OCI-LY3 (cell line): ENCODE measurements at regions not wholly inside any gene's neighbourhood (a gene's known extent, or its start where the extent isn't known, plus 50 kb on each side); places are given as distances from the start of the nearest gene placed in this dataset.

Experiments
- CTCF ChIP-seq: fragments of 200-600, 300-600 bp; sonication (generic); IDR thresholded peaks from 2 replicates; pipeline ENCODE4 v1.5.1; 2014; ENCODE audit warnings: antibody characterized with exemption, low read length, low read depth
- EZH2phosphoT487 ChIP-seq: fragments of 200-600 bp; shearing (Covaris generic); IDR thresholded peaks from 2 replicates; pipeline ENCODE4 v1.6.1; 2018; ENCODE audit warnings: antibody characterized with exemption, mixed run types, low read depth

DNA sequence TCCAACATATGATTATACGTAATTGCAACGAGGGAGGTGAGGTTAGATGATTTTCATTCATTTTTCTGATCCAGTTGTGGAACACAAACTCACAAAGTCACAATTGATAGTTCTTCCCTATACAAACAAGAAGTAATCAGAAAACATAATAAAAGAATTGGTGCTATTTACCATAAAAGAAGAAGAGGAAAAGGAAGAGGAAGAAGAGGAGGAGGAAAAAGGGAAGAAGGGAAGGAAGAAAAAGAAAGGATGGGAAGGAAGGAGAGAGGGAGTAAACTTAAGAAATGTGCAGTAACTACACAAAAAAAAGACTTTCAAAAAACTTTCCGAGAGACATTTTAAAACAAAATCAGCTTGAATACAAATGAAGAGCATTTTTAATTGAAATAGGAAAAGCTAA, 65.0 kb downstream of the CCDC71L start:
- TF ChIP-seq CTCF: no peak
- no peak for TF ChIP-seq EZH2phosphoT487
